IMR-90 (cell line): ENCODE measurements at regions not wholly inside any gene's neighbourhood (a gene's known extent, or its start where the extent isn't known, plus 50 kb on each side); places are given as distances from the start of the nearest gene placed in this dataset.

Experiments
- ATAC-seq: fragments of 200-7000 bp; cut with Tn5 transposase; 2 replicates; pipeline ENCODE4 v1.9.1; 2020; ENCODE audit warnings: low read depth, mild to moderate bottlenecking, moderate library complexity
- BruUV-seq: library from RNA; stranded (reverse); fragments of 400-500 nt; replicated peaks from 2 replicates; lab custom pipeline; 2021; lab: Mats Ljungman, UMichigan
- CTCF ChIA-PET: fragments of 300-600 bp; formaldehyde crosslinking; extraction: SDS; loops from one replicate; lab custom pipeline; 2021; ENCODE audit warnings: antibody characterized with exemption; lab: Yijun Ruan, JAX
- POLR2A ChIA-PET: fragments of 300-600 bp; sonication (Branson Sonifier 250); formaldehyde crosslinking; loops from one replicate; lab custom pipeline; 2022; ENCODE audit warnings: antibody characterized with exemption; ENCODE audit not compliant: unreplicated experiment; lab: Charles Lee
- DNase-seq: peaks from one replicate; pipeline ENCODE4 v3.0.0; 2013
- H2AFZ ChIP-seq: replicated peaks from 2 replicates; pipeline ENCODE3; 2013; ENCODE audit warnings: low read length, mild to moderate bottlenecking; ENCODE audit not compliant: poor library complexity
- H2AK5ac ChIP-seq: 2 replicates; pipeline ENCODE4 v1.6.1; 2013; ENCODE audit warnings: low read depth, low read length, inconsistent platforms
- H2AK9ac ChIP-seq: replicated peaks from 2 replicates; pipeline ENCODE3; 2013; ENCODE audit warnings: mild to moderate bottlenecking, low read depth, low read length, moderate library complexity; ENCODE audit not compliant: poor library complexity
- H2BK120ac ChIP-seq: 2 replicates; pipeline ENCODE4 v1.6.1; 2013; ENCODE audit warnings: low read depth, low read length, inconsistent platforms
- H2BK15ac ChIP-seq: 3 replicates; pipeline ENCODE4 v1.6.1; 2013; ENCODE audit warnings: low read depth, low read length, inconsistent platforms
- H2BK20ac ChIP-seq: 2 replicates; pipeline ENCODE4 v1.6.1; 2013; ENCODE audit warnings: low read depth, mild to moderate bottlenecking, inconsistent platforms, low read length, moderate library complexity
- H2BK5ac ChIP-seq: 2 replicates; pipeline ENCODE4 v1.6.1; 2013; ENCODE audit warnings: mild to moderate bottlenecking, low read depth, low read length, inconsistent platforms; ENCODE audit not compliant: poor library complexity, severe bottlenecking
- H3K14ac ChIP-seq: replicated peaks from 2 replicates; pipeline ENCODE4 v1.6.1; 2013; ENCODE audit warnings: low read depth, low read length, inconsistent platforms
- H3K18ac ChIP-seq: 2 replicates; pipeline ENCODE4 v1.6.1; 2013; ENCODE audit warnings: low read depth, low read length, control low read depth
- H3K23ac ChIP-seq: 2 replicates; pipeline ENCODE4 v1.6.1; 2013; ENCODE audit warnings: low read depth, low read length, inconsistent platforms
- H3K27ac ChIP-seq: 2 replicates; pipeline ENCODE4 v1.5.1; 2013; ENCODE audit warnings: mild to moderate bottlenecking, control low read depth, low read length; ENCODE audit not compliant: insufficient read depth
- H3K27me3 ChIP-seq: 2 replicates; pipeline ENCODE4 v1.6.1; 2013; ENCODE audit warnings: low read length; ENCODE audit not compliant: control insufficient read depth, insufficient read depth
- H3K36me3 ChIP-seq: 2 replicates; pipeline ENCODE4 v1.6.1; 2013; ENCODE audit warnings: low read length, mixed read lengths; ENCODE audit not compliant: control insufficient read depth, insufficient read depth
- H3K4ac ChIP-seq: 2 replicates; pipeline ENCODE4 v1.6.1; 2013; ENCODE audit warnings: low read depth, low read length, inconsistent platforms
- H3K4me1 ChIP-seq: 2 replicates; pipeline ENCODE4 v1.6.1; 2013; ENCODE audit warnings: low read length, mixed read lengths; ENCODE audit not compliant: control insufficient read depth, insufficient read depth
- H3K4me2 ChIP-seq: 2 replicates; pipeline ENCODE4 v1.6.1; 2013; ENCODE audit warnings: low read depth, mild to moderate bottlenecking, control low read depth, low read length, moderate library complexity
- H3K4me3 ChIP-seq: 2 replicates; pipeline ENCODE4 v1.5.1; 2013; ENCODE audit warnings: low read depth, mild to moderate bottlenecking, control low read depth, low read length, moderate library complexity; ENCODE audit not compliant: insufficient read depth
- H3K56ac ChIP-seq: 2 replicates; pipeline ENCODE4 v1.6.1; 2013; ENCODE audit warnings: low read length, inconsistent platforms; ENCODE audit not compliant: insufficient read depth; ENCODE audit errors: extremely low read depth
- H3K79me1 ChIP-seq, 2 experiments: 2 replicates each; pipeline ENCODE4 v1.6.1; 2013; ENCODE audit warnings: low read length in 2 of 2, inconsistent platforms in 1 of 2, low read depth in 1 of 2
- H3K9ac ChIP-seq: 2 replicates; pipeline ENCODE4 v1.6.1; 2013; ENCODE audit warnings: low read depth, low read length, control low read depth
- H3K9me1 ChIP-seq: 2 replicates; pipeline ENCODE4 v1.6.1; 2013; ENCODE audit warnings: low read length, inconsistent platforms; ENCODE audit not compliant: insufficient read depth
- H3K9me3 ChIP-seq: 2 replicates; pipeline ENCODE4 v1.6.1; 2013; ENCODE audit warnings: low read length; ENCODE audit not compliant: control insufficient read depth, insufficient read depth
- H4K20me1 ChIP-seq: 2 replicates; pipeline ENCODE4 v1.6.1; 2013; ENCODE audit warnings: low read length, inconsistent platforms; ENCODE audit not compliant: insufficient read depth
- H4K5ac ChIP-seq: 2 replicates; pipeline ENCODE4 v1.6.1; 2013; ENCODE audit warnings: mild to moderate bottlenecking, low read depth, low read length, control low read depth
- H4K8ac ChIP-seq, 2 experiments: 2 replicates each; pipeline ENCODE4 v1.6.1; 2013; ENCODE audit warnings: low read depth in 2 of 2, low read length in 2 of 2, control low read depth in 1 of 2, inconsistent platforms in 1 of 2
- H4K91ac ChIP-seq: 2 replicates; pipeline ENCODE4 v1.6.1; 2013; ENCODE audit warnings: low read depth, low read length, inconsistent platforms; ENCODE audit not compliant: insufficient read depth
- BHLHE40 ChIP-seq: fragments of 150-350 bp; IDR thresholded peaks from 2 replicates; pipeline ENCODE4 v1.6.1; 2016; ENCODE audit warnings: mild to moderate bottlenecking, low read depth, low read length
- CEBPB ChIP-seq: IDR thresholded peaks from 2 replicates; pipeline ENCODE4 v1.6.1; 2012; ENCODE audit warnings: low read depth, low read length, improper control_type of control experiment
- CHD1 ChIP-seq: IDR thresholded peaks from 2 replicates; pipeline ENCODE4 v1.6.1; 2012; ENCODE audit warnings: low read depth, low read length, improper control_type of control experiment
- FOS ChIP-seq: fragments of 150-350 bp; IDR thresholded peaks from 2 replicates; pipeline ENCODE4 v1.6.1; 2016; ENCODE audit warnings: low read depth, low read length
- MAFK ChIP-seq: IDR thresholded peaks from 2 replicates; pipeline ENCODE4 v1.6.1; 2012; ENCODE audit warnings: low read depth, low read length, improper control_type of control experiment
- MAZ ChIP-seq: IDR thresholded peaks from 2 replicates; pipeline ENCODE4 v1.6.1; 2012; ENCODE audit warnings: low read depth, mild to moderate bottlenecking, low read length, improper control_type of control experiment, moderate library complexity, borderline replicate concordance
- MXI1 ChIP-seq: IDR thresholded peaks from 2 replicates; pipeline ENCODE4 v1.6.1; 2012; ENCODE audit warnings: low read depth, mild to moderate bottlenecking, low read length, moderate library complexity, borderline replicate concordance
- NFE2L2 ChIP-seq: fragments of 150-350 bp; IDR thresholded peaks from 2 replicates; pipeline ENCODE4 v1.6.1; 2016; ENCODE audit warnings: low read depth, mild to moderate bottlenecking, low read length
- POLR2A ChIP-seq: IDR thresholded peaks from 2 replicates; pipeline ENCODE4 v1.6.1; 2012; ENCODE audit warnings: mild to moderate bottlenecking, low read depth, low read length
- RAD21 ChIP-seq: IDR thresholded peaks from 2 replicates; pipeline ENCODE4 v1.6.1; 2012; ENCODE audit warnings: low read length, improper control_type of control experiment
- RCOR1 ChIP-seq: IDR thresholded peaks from 2 replicates; pipeline ENCODE4 v1.6.1; 2012; ENCODE audit warnings: mild to moderate bottlenecking, low read length, improper control_type of control experiment; ENCODE audit not compliant: insufficient replicate concordance
- WGBS, 2 experiments: methylation state at CpG; one replicate each; pipeline versions ENCODE4 v1.1.5 to v1.1.7; 2013; ENCODE audit warnings: missing lambda C conversion rate in 2 of 2; ENCODE audit not compliant: insufficient read length in 1 of 2; ENCODE audit errors: extremely low coverage in 2 of 2; 5-methylcytosine and 5-hydroxymethylcytosine counted together
- dilution Hi-C: fragments of 300-500 bp; cut with HindIII; formaldehyde crosslinking; loops from one replicate; pipeline ENCODE4 v1.14.3; 2018; ENCODE audit warnings: low sequenced_read_pairs; ENCODE audit not compliant: unreplicated experiment
- in situ Hi-C: fragments of 300-500 bp; cut with MboI; formaldehyde crosslinking; loops from 3 replicates; pipeline ENCODE4 v1.14.3; 2019; ENCODE audit warnings: low sequenced_read_pairs, inconsistent platforms, mixed read lengths
- intact Hi-C: fragments of 100-400 bp; cut with micrococcal nuclease; formaldehyde crosslinking; loops from 2 replicates; pipeline ENCODE4 v1.10.0; 2022
- TF ChIP-seq, protein P1 (sequence below): fragments of 150-350 bp; IDR thresholded peaks from 2 replicates; pipeline ENCODE4 v1.6.1; 2016; ENCODE audit warnings: low read depth, mild to moderate bottlenecking, low read length, moderate library complexity, borderline replicate concordance

DNA sequence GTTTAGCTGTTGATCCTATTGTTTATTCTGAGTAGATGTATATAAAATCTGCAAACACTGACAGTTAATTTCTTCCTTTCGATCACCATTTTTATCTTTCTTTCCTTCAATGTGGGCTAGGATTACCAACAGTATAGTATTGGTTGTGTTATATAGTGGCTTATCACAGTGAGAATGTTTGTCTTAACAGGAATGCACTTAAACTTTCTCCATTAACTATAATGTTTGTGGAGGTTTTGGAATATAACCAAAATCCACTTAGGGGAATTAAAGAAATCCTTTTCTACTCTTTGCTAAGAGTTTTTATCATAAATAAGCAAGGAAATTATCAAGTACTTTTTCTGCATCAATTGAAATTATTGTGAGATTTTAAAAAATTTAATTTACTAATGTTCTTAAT lies 244.6 kb downstream of the LACC1 start:
- Histone ChIP-seq H3K14ac (no peak overlapping the region), H4K20me1 (no peaks in the 10 kb centered on the region), H4K91ac (no peak overlapping the region), H3K23ac (no peak overlapping the region), H2BK120ac (no peak overlapping the region), H3K4me2 (no peak overlapping the region), H3K4me3 (no peak overlapping the region), H4K8ac (no peak overlapping the region), H4K5ac (no peak overlapping the region), H3K9ac (no peak overlapping the region), H3K56ac (no peak overlapping the region), H3K9me1 (peaks cover 10% of the 10 kb centered on the region), H2AK5ac (no peak overlapping the region), H3K4me1 (peaks cover 10% of the 10 kb centered on the region), H3K27me3 (no peaks in the 10 kb centered on the region), H3K27ac (no peak overlapping the region), H2BK15ac (no peak overlapping the region), H2BK5ac (no peak overlapping the region), H2AFZ (no peak overlapping the region), H3K18ac (no peak overlapping the region), H3K4ac (no peak overlapping the region), H2BK20ac (no peak overlapping the region), H3K9me3 (peaks cover 4% of the 10 kb centered on the region), H2AK9ac (no peak overlapping the region), H3K79me1 (no peaks in the 10 kb centered on the region), H3K36me3 (no peaks in the 10 kb centered on the region)
- no TSS peak for BruUV-seq
- dilution Hi-C loops: no loop called here
- intact Hi-C loops: loop anchor here (5.0 kb wide), 1 partner anchor 313 kb away; no protein-coding TSS in a partner anchor
- DNase-seq: no peak
- TF ChIP-seq, protein P1, sequence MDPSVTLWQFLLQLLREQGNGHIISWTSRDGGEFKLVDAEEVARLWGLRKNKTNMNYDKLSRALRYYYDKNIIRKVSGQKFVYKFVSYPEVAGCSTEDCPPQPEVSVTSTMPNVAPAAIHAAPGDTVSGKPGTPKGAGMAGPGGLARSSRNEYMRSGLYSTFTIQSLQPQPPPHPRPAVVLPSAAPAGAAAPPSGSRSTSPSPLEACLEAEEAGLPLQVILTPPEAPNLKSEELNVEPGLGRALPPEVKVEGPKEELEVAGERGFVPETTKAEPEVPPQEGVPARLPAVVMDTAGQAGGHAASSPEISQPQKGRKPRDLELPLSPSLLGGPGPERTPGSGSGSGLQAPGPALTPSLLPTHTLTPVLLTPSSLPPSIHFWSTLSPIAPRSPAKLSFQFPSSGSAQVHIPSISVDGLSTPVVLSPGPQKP: no peak
- TF ChIP-seq MAZ: no peak
- TF ChIP-seq NFE2L2: no peak
- TF ChIP-seq POLR2A: no peak
- TF ChIP-seq MAFK: no peak
- TF ChIP-seq MXI1: no peak
- TF ChIP-seq BHLHE40: no peak
- no peak for TF ChIP-seq RCOR1
- no peak for TF ChIP-seq CEBPB
- TF ChIP-seq FOS: no peak
- TF ChIP-seq RAD21: no peak
- TF ChIP-seq CHD1: no peak
- no CpG with 5 or more reads among the region's 1 CpG for WGBS, 2 experiments
- in situ Hi-C loops: no loop called here
- CTCF ChIA-PET: no interaction called here
- POLR2A ChIA-PET: no interaction called here
- no peak for ATAC-seq
